ENCODE measurements at regions not wholly inside any gene's neighbourhood (a gene's known extent, or its start where the extent isn't known, plus 50 kb on each side); places are given as distances from the start of the nearest gene placed in this dataset.

- Histone ChIP-seq H2AK5ac (ENCODE audit: low read depth, low read length) (no peak overlapping the region), H3K4ac (ENCODE audit: low read depth, low read length) (no peak overlapping the region), H3K4me1 (ENCODE audit: control insufficient read depth, insufficient read depth, low read length) (no peaks in the 10 kb centered on the region), H3K9me3 (ENCODE audit: control insufficient read depth, insufficient read depth, low read length) (peaks cover 7% of the 10 kb centered on the region; the same call in 1 of the 2 replicates), H3K4me2 (ENCODE audit: low read depth, low read length) (no peak overlapping the region), H3K79me1 (ENCODE audit: low read depth in 1 of 2, low read length in 2 of 2) (no peaks in the 10 kb centered on the region), H2BK15ac (ENCODE audit: low read depth, low read length) (no peak overlapping the region), H3K27ac (ENCODE audit: insufficient read depth, low read length) (no peak overlapping the region), H3K18ac (ENCODE audit: low read depth, low read length) (no peak overlapping the region), H3K23ac (ENCODE audit: low read depth, low read length) (no peak overlapping the region), H3K27me3 (ENCODE audit: control insufficient read depth, insufficient read depth, low read length) (no peaks in the 10 kb centered on the region), H4K8ac (ENCODE audit: low read depth in 2 of 2, low read length in 2 of 2) (no peak overlapping the region), H3K56ac (ENCODE audit: extremely low read depth, insufficient read depth, low read length) (no peak overlapping the region), H2BK5ac (ENCODE audit: low read depth, low read length, poor library complexity, severe bottlenecking) (no peak overlapping the region), H2BK20ac (ENCODE audit: low read depth, low read length) (no peak overlapping the region), H3K9ac (ENCODE audit: low read depth, low read length) (no peak overlapping the region), H3K14ac (replicated peaks; ENCODE audit: low read depth, low read length) (no peak overlapping the region), H3K36me3 (ENCODE audit: control insufficient read depth, insufficient read depth, low read length) (no peaks in the 10 kb centered on the region), H2BK120ac (ENCODE audit: low read depth, low read length) (no peak overlapping the region), H3K4me3 (ENCODE audit: insufficient read depth, low read depth, low read length) (no peak overlapping the region), H2AFZ (replicated peaks; ENCODE audit: low read length, poor library complexity) (no peak overlapping the region), H4K91ac (ENCODE audit: insufficient read depth, low read depth, low read length) (no peak overlapping the region), H3K9me1 (ENCODE audit: insufficient read depth, low read length) (no peaks in the 10 kb centered on the region), H4K5ac (ENCODE audit: low read depth, low read length) (no peak overlapping the region), H4K20me1 (ENCODE audit: insufficient read depth, low read length) (no peaks in the 10 kb centered on the region), H2AK9ac (replicated peaks; ENCODE audit: low read depth, low read length, poor library complexity) (no peak overlapping the region)
- WGBS, 2 experiments (ENCODE audit: extremely low coverage in 2 of 2, insufficient read length in 1 of 2) = 92% methylated on average over 2 of the region's 5 CpGs; no CpG with 5 or more reads in 1 of the 2 experiments
- ATAC-seq (ENCODE audit: low read depth) = no peak
- in situ Hi-C loops (cut with MboI; ENCODE audit: low sequenced_read_pairs) (no loop called here), dilution Hi-C loops (cut with HindIII; ENCODE audit: low sequenced_read_pairs, unreplicated experiment) (no loop called here), intact Hi-C loops (cut with micrococcal nuclease) (no loop called here)
- no peak for DNase-seq
- ChIA-PET CTCF (no interaction called here), POLR2A (ENCODE audit: unreplicated experiment) (no interaction called here)
- no peak for TF ChIP-seq RCOR1 (IDR thresholded peaks at IDR 0.05; ENCODE audit: insufficient replicate concordance, low read length)
- no peak for TF ChIP-seq SMC3 (IDR thresholded peaks at IDR 0.05; ENCODE audit: low read depth, low read length)
- no peak for TF ChIP-seq BHLHE40 (IDR thresholded peaks at IDR 0.05; ENCODE audit: low read depth, low read length)
- no peak for TF ChIP-seq CTCF (conservative IDR thresholded peaks at IDR 0.05; ENCODE audit: low read depth, low read length)
- TF ChIP-seq MAFK (IDR thresholded peaks at IDR 0.05; ENCODE audit: low read depth, low read length) = no peak
- no peak for TF ChIP-seq FOS (IDR thresholded peaks at IDR 0.05; ENCODE audit: low read depth, low read length)
- TF ChIP-seq, protein P1, sequence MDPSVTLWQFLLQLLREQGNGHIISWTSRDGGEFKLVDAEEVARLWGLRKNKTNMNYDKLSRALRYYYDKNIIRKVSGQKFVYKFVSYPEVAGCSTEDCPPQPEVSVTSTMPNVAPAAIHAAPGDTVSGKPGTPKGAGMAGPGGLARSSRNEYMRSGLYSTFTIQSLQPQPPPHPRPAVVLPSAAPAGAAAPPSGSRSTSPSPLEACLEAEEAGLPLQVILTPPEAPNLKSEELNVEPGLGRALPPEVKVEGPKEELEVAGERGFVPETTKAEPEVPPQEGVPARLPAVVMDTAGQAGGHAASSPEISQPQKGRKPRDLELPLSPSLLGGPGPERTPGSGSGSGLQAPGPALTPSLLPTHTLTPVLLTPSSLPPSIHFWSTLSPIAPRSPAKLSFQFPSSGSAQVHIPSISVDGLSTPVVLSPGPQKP (IDR thresholded peaks at IDR 0.05; ENCODE audit: borderline replicate concordance, low read depth, low read length) = no peak
- TF ChIP-seq MXI1 (IDR thresholded peaks at IDR 0.05; ENCODE audit: borderline replicate concordance, low read depth, low read length) = no peak
- no peak for TF ChIP-seq CEBPB (IDR thresholded peaks at IDR 0.05; ENCODE audit: low read depth, low read length)
- no peak for TF ChIP-seq CHD1 (IDR thresholded peaks at IDR 0.05; ENCODE audit: low read depth, low read length)
- TF ChIP-seq MAZ (IDR thresholded peaks at IDR 0.05; ENCODE audit: borderline replicate concordance, low read depth, low read length) = no peak
- TF ChIP-seq RFX5 (IDR thresholded peaks at IDR 0.05; ENCODE audit: low read depth, low read length) = no peak
- TF ChIP-seq POLR2A (IDR thresholded peaks at IDR 0.05; ENCODE audit: low read depth, low read length) = no peak
- TF ChIP-seq NFE2L2 (IDR thresholded peaks at IDR 0.05; ENCODE audit: low read depth, low read length) = no peak
- TF ChIP-seq RAD21 (IDR thresholded peaks at IDR 0.05; ENCODE audit: low read length) = no peak
- TF ChIP-seq, protein P2, sequence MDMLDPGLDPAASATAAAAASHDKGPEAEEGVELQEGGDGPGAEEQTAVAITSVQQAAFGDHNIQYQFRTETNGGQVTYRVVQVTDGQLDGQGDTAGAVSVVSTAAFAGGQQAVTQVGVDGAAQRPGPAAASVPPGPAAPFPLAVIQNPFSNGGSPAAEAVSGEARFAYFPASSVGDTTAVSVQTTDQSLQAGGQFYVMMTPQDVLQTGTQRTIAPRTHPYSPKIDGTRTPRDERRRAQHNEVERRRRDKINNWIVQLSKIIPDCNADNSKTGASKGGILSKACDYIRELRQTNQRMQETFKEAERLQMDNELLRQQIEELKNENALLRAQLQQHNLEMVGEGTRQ (IDR thresholded peaks at IDR 0.05; ENCODE audit: low read depth, low read length) = no peak
- no TSS peak for BruUV-seq (replicated peaks)
These were observed 355.4 kb downstream of the CDH26 start for GRCh38 chr20:60313614-60314013.
